SKM-1 treated with dmso at 0.1 percent for 144 hours (cell line): ENCODE measurements at regions not wholly inside any gene's neighbourhood (a gene's known extent, or its start where the extent isn't known, plus 50 kb on each side); places are given as distances from the start of the nearest gene placed in this dataset.
"Not testable (repeated sequence)": the region's sequence is repeated elsewhere in the genome, so short reads cannot be mapped to it uniquely, and the experiment has no call there.

Source experiments
- DNase-seq: peaks from one replicate; lab custom pipeline; 2025; ENCODE audit not compliant: unreplicated experiment; lab: John Stamatoyannopoulos, UW

DNA sequence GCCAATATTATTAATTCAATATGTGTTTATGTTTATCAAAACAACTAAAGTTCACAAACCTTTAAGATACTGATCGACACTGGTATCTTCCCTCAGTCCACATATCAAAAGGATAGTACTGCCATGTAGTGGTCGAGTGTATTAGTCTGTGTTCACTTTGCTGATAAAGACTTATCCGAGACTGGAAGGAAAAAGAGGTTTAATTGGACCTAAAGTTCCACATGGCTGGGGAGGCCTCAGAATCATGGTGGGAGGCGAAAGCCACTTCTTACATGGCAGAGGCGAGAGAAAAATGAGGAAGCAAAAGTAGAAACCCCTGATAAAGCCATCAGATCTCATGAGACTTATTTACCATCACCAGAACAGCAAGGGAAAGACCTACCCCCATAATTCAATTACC, 325.4 kb upstream of the PHF14 start:
- no peak for DNase-seq

DNA sequence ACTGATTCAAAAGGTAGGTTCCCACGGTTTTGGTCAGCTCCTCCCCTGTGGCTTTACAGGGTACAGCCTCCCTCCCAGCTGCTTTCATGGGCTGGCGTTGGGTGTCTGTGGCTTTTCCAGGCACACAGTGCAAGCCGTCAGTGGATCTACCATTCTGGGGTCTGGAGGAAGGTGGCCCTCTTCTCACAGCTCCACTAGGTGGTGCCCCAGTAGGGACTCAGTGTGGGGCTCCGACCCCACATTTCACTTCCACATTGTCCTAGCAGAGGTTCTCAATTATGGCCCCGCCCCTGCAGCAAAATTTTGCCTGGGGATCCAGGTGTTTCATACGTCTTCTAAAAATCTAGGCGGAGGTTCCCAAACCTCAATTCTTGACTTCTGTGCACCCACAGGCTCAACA, 324.6 kb upstream of the PHF14 start:
- DNase-seq: not testable (repeated sequence)

DNA sequence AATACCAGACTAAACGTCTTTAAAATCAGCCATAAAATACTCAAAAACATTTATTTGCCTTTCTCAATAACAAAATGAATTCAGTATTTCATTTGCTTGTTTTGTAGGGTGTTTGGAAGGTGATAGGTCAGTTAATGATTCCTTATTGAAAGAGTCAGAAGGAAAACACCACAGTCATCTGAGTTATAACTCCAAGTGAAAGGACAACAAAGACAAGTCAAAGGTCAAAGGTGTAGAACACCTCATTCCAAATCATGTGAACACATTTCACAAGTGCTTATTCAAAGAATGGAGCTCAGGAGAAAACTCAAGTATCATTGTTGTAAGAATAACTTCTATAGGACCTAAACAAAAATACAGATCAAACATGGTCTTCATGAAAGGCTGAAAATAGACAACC, 318.6 kb upstream of the PHF14 start:
- DNase-seq: no peak

DNA sequence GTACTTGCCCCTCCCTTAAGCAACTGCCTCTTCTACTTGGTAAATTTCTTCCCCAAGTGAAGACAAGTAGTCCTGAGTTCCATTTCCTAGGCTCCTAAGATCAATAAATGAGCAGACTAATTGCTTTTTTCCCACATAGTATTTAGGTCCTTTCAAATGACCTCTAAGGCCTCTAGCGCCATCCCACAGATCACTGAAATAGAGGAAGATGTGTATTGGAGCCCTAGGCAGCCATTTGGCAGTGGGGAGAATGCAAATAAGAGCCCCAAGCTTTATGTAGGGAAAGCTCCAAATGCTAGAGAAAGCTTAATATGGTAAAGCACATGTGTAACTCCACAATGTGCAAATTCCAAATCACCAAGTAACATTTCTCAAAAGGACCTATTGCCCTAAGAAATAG, 316.5 kb upstream of the PHF14 start:
- DNase-seq: no peak

DNA sequence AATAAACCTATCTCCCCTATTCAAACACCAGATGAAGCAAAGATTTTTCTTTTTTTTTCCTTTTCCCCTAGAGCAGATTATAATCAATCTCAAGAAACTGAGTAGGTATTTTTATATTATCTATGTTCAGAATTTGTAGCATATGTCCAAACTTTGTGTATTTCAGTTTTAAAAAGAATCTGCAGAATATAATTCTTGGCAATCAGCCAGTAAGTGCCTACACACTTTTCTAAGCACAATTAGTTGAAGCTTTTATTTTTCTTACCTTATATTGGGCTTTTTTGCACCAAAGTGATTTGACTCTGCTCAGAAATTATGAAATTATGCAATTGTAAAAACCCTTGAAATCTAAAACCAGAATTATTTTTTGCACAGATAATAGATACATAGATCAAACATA, 315.8 kb upstream of the PHF14 start:
- no peak for DNase-seq

DNA sequence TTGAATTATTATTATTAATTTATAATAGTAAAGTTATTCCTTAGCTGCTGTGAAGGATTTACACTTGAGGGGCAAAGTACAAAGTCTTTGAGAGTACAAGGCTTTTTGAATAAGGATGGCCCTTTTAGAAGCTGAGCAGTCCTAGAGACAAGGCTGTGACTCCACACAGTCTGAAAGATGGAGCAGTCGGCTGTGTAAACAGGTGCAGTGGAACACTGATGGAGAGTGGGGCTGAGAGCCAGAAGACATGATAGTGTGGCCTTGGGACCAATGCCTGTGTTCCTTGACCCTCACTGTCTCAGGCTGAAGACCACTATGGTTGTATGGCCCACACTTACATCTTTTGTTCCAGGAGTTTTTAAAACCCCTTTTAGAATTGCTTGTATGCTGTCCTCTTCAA, 311.2 kb upstream of the PHF14 start:
- no peak for DNase-seq

DNA sequence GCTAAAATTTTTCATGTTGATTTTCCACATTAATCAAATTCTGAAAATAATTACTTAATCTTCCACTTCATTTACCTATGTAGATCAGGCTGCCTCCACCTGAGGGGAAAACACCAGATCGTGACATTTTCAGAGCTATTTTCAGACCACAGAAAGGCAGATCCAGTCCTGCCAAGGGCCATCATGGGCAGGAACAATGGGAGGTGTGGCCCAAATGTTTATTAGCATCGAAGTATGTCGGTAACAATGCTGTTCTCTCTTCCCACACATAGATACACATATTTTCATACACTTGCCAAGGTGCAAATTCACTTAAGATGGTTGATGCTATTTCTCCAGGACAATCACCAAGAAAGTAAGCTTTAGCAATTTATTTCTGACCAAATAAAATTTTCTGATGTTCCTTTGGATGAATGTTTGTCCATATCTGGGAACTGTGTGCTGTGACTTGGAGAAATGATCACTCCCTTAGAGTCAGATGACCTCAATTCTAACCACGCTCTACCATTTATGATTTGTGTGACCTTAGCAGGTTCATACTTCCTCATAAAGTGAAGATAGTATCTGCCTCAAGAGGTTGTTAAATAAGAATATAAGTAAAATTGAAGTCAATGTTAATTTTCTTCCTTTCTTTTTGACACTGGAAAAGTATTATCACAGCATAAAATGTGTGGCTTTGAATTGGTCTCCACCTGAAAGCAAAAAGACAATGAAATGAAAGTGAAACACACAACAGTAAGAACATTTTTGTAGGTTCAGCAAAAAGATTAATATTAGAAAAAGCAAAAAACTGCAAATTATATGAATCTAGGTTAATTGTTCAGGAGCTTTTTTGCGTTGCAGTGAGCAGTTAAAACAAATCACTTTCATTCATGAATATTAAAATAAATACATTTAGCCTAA, 310.4 kb upstream of the PHF14 start:
- no peak for DNase-seq

DNA sequence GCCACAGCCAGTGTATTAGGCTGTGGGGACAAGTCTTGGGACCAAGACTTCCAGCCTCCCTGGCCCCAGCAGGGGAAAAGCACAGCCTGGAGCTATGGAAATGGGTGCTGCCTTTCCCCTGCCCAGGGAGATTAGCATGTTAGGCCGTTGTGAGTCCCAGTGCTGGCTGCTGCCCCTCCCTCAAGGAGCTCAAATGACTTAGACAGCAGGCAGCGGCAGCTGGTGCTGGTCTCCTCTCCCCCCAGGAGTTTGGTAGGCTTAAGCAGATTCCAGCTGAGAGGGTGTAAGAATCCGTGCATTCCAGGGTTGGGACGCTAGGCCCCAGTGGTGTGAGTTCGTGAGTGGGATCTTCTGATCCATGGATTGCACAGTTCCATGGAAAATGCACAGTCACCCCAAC, 301.5 kb upstream of the PHF14 start:
- no peak for DNase-seq

DNA sequence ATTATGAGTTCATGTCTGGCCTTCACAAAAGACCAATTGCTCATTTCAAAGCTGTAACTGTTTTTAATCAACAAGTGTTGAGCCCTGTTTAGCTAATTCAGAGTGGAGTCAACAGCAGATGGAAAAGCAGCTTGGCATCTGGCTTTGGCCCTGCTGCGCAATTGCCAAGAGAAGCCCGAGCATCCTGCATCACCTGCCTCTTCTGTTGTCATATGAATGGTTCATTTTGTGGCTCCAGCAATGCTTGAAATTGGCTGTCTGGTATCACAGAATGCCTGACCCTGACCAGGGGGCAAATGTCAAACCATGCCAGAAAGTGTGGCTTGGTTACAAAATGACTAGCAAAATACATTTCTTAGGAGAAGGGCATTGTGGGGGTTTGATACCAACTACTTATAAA, 296.5 kb upstream of the PHF14 start:
- DNase-seq: no peak

DNA sequence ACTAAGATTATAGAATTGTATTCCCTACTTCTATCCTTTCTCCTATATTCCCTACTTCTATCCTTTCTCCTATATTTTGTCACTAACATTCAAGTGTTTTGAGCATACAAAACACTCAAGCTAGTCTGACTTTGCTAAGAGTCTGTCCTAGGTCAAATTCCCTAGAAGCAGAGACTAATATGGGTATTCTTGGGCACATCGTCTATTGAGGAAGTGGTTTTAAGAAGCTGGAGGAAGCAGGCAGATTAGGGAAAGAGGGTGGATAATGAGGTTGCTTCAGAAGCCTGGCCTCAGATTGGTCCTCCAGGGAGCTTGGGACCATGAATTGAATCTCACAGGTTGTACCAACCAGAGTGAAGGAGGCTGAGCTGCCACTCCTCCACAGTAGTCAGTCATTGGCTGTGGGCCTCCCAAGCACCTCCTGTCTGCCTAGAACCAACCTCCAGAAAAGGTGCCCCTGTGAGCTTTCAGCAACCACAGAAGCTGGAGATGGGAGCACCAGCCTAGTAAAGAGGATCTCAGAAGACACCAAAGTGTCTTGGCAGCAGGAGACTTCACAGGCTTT, 295.9 kb upstream of the PHF14 start:
- DNase-seq: no peak

DNA sequence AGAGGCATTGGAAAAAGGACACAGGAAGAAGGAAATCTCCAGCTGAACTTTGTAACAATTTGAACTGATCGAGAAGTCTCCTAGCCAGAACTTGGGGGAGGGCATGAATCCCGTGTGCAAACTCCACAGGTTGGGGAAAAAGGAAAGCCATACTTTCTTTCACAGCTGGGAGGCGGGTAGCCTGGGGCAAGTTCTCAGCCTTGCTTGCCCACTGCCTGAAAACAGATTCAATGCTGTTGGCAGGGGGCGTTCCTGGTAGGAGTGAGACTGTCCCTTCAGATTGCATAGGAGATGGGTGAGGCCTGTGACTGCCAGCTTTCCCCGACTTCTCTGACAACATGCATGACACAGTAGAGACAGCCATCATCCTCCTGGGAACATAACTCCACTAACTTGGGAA, 289.1 kb upstream of the PHF14 start:
- no peak for DNase-seq

DNA sequence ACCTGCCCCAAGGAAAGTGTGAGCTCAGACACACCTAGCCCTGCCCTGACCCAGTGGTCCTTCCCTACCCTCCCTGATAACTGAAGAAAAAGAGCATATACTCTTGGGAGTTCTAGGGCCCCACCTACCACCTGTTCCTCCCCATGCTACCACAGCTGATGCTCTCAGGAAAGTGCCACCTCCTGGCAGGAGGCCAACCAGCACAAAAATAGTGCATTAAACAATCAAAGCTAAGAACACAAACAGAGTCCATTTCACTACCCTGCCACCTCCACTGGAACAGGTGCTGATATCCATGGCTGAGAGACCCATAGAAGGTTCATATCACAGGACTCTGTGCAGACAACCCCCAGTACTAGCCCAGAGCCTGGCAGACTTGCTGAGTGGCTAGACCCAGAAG, 288.6 kb upstream of the PHF14 start:
- DNase-seq: no peak

DNA sequence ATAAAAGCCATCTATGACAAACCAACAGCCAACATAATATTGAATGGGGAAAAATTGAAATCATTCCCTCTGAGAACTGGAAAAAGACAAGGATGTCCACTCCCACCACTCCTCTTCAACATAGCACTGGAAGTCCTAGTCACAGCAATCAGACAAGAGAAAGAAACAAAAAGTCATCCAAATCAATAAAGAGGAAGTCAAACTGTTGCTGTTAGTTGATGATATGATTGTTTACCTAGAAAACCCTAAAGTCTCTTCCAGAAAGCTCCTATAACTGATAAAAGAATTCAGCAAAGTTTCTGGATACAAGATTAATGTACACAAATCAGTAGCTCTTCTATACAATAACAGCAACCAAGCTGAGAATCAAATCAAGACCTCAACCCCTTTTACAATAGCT, 285.1 kb upstream of the PHF14 start:
- no peak for DNase-seq

DNA sequence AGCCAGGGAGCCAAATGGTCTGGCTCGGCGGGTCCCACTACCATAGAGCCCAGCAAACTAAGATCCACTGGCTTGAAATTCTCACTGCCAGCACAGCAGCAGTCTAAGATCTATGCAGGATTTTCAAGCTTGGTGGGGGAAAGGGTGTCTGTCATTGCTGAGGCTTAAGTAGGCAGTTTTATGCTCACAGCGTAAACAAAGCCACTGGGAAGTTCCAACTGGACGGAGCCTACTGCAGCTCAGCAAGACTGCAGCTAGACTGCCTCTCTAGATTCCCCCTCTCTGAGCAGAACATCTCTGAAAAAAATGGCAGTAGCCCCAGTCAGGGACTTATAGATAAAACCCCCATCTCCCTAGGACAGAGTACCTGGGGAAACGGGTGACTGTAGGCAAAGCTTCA, 277.6 kb upstream of the PHF14 start:
- DNase-seq: no peak

DNA sequence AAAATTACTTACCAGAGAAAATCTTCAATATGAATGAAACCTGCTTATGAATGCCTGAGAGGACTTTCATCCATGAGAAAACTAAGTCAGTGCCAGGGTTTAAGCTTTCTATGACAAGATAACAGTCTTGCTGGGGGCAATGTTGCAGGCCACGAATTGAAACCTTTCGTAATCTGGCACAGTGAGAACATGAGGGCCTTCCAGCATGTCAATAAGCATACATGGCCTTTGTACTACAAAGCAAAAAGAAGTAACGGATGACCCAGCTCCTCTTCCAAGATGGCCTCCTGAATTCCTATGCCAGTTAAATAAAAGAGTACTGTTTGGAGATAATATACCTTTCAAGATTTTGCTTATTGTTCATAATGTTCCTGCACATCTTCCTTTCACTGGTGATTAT, 270.6 kb upstream of the PHF14 start:
- no peak for DNase-seq

DNA sequence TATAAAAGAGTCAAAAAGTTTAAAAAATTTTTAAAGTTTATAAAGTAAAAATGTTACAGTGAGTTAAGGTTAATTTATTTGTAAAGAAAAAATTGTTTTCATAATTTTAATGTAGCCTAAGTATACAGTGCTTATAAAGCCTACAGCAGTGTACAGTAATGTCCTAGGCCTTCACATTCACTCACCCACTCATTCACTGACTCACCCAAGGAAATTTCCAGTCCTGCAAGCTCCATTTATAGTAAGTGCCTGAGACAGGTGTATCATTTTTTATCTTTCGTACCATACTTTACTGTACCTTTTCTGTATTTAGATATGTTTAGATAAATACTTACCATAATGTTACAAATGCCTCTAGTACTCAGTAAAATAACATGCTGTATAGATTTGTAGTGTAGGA, 269.7 kb upstream of the PHF14 start:
- no peak for DNase-seq

DNA sequence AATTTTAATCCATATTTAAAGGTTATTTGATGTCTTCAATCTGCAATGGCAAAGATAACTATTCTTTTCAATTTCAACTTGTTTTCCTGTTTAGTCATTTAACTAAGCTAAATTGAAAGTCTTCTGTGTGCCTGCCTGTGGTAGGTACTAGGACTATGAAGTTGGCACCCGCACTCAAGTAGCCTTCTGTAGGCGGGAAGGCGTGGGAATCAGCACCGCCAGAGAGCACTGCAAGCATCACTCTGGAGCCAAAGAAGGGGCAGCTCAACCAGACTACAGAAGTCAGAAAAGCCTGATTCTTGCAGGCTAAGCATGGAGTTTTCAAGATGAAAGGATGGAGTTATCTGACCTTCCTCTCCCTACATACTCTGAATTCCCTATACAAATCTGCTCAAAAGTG, 269.0 kb upstream of the PHF14 start:
- no peak for DNase-seq

DNA sequence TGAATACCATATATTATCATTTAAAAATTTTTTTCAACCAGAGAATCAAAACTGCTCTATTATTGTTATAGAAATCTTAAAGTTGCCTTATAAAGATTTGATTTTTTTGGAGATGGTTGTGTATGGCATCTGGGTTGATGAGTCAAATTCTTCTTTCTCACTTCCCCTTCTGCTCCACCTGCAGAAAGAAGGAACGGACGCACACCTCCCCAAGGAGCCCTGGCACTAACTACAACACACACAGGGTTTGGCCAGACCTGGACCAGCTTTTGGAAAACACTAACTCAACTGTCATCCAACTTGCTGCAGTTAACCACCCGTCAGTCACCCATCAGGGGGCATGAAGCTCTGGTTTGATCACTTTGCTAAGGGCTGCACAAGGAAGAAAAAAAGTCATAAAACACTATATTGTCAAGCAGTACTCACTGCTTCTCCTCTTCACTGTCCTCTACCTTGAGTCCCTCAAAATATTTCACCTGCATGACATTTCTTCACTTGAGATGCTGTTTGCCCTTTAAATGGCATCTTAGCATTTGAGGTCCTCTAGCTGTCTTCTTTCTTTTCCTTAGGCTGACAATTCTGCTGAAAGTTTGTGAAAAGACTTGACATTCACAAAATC, 266.7 kb upstream of the PHF14 start:
- DNase-seq: no peak

DNA sequence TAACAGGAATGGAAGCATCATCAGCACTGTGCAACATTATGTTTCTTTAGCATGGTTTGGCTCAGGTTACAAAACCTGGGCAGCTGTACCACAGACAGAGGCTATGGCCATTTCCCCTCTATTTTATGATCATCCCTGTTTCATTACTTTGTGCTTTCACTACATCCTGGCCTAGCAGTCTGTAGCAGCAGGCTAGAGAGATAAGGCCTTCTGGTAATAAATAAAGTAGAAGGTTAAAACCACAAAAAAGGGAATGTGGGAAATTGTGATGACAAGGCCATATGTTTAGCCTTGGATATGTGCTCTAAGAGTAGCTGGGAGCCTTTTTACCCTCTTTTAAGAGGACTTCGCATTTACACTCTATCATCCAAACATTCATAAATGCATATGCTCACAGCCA, 266.2 kb upstream of the PHF14 start:
- no peak for DNase-seq

DNA sequence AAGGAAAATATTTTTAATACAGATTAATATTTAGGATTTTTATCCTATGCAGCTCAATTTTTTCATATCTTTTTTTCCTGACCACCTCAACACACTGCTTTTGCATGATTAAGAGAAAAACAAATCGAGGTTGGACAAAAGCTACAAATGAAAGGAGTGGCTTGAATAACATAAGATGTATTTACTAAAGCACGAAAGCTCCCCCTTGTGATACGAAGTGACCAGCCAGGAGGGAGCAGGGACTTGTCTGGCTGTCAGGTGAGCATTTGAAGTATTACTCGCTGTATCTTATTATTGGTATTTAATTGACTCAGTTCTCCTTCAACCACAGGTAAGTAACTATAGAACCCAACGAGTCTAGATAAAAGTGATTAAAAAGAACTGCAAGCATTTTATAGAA, 265.2 kb upstream of the PHF14 start:
- DNase-seq: no peak

DNA sequence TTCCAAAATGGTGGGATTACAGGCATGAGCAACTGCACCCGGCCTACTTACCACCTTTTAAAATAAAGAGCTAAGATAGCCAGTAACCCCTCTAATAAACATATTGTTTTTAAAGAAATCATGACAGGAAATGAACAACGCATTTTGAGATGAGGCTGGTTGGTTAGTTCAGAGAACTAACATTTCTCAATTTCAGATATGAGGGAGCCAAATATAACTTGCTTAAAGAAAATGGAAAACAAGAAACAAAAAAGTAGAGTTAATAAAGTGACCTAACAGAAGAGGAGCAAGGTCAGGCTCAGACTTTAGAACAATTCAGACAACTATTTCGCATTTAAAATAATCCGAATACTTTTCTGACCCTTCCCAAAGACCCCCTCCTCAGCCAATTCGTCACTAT, 254.9 kb upstream of the PHF14 start:
- no peak for DNase-seq

DNA sequence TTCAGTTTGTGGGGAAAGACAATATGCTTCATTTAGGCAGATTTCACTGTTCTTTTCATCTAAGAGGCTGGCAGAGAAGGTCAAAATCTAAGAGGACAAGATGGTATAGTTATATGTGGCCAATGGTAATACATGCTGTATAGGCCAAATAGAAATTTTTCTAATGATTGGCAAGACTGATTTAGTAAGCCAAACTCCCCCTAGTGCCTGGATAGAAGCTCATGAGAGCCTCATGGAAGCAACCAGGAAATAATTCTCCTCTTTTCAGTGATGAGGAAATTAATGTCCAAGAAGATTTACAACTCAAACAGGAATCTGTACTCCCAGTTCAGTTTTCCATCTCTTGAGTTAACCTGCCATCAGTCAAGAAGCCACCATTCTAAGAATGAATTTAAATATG, 253.6 kb upstream of the PHF14 start:
- DNase-seq: no peak

DNA sequence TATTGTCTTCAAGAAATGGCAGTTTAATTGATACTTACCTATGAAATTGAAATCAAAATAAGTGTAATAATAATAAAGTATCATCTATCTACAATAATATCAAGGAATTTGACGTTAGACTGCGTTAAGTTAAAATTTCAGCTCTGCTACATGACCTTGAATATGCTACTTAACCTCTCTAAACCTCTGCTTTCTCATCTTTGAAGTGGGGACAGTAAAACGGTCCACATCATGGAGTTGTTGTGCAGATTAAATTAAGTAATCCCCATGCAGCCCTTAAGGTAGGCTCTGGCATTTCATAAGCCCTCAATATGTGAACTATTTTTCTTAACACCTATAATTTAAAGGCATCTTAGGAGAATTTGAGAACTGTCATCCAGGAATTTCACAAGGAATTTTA, 252.4 kb upstream of the PHF14 start:
- no peak for DNase-seq
